H1 (cell line): ENCODE measurements at regions not wholly inside any gene's neighbourhood (a gene's known extent, or its start where the extent isn't known, plus 50 kb on each side); places are given as distances from the start of the nearest gene placed in this dataset.

Experiments used
- CTCF ChIA-PET: fragments of 300-600 bp; sonication (Branson Sonifier 250); formaldehyde crosslinking; loops from one replicate; lab custom pipeline; 2021; ENCODE audit not compliant: partially characterized antibody; lab: Charles Lee
- POLR2A ChIA-PET: fragments of 300-600 bp; sonication (Branson Sonifier 250); formaldehyde crosslinking; loops from one replicate; lab custom pipeline; 2021; ENCODE audit warnings: inconsistent platforms; ENCODE audit not compliant: partially characterized antibody; lab: Charles Lee
- DNase-seq, 2 experiments: peaks; one replicate each; pipeline versions ENCODE4 v3.0.0 to v3.0.0-alpha.2; 2010 to 2022; ENCODE audit warnings: low spot score in 2 of 2, low read depth in 1 of 2, mixed read lengths in 1 of 2
- FAIRE-seq: peaks from 2 replicates; lab custom pipeline; 2011; peaks lifted over from hg19 to GRCh38; lab: Jason Lieb, UNC
- H2AFZ ChIP-seq: 2 replicates; pipeline ENCODE4 v1.8.1; 2012; ENCODE audit warnings: low read length, inconsistent platforms
- H2AK5ac ChIP-seq: 2 replicates; pipeline ENCODE4 v1.6.1; 2013; ENCODE audit warnings: low read depth, low read length
- H2BK120ac ChIP-seq: replicated peaks from 2 replicates; pipeline ENCODE3; 2013; ENCODE audit warnings: low read depth, low read length, inconsistent platforms
- H2BK12ac ChIP-seq: 2 replicates; pipeline ENCODE4 v1.6.1; 2013; ENCODE audit warnings: low read depth, low read length
- H2BK15ac ChIP-seq: 2 replicates; pipeline ENCODE4 v1.6.1; 2013; ENCODE audit warnings: low read length
- H2BK20ac ChIP-seq: 2 replicates; pipeline ENCODE4 v1.6.1; 2013; ENCODE audit warnings: low read length
- H2BK5ac ChIP-seq: 2 replicates; pipeline ENCODE4 v1.6.1; 2013; ENCODE audit warnings: low read depth, low read length
- H3K14ac ChIP-seq: 2 replicates; pipeline ENCODE4 v1.6.1; 2013; ENCODE audit warnings: inconsistent platforms; ENCODE audit not compliant: insufficient read length
- H3K18ac ChIP-seq: 2 replicates; pipeline ENCODE4 v1.6.1; 2013; ENCODE audit warnings: low read length; ENCODE audit errors: extremely low read depth
- H3K23ac ChIP-seq: 2 replicates; pipeline ENCODE4 v1.6.1; 2013; ENCODE audit warnings: inconsistent platforms; ENCODE audit not compliant: insufficient read length
- H3K23me2 ChIP-seq: 2 replicates; pipeline ENCODE4 v1.6.1; 2013; ENCODE audit warnings: low read depth, low read length
- H3K27ac ChIP-seq: 2 replicates; pipeline ENCODE4 v1.6.1; 2011; ENCODE audit warnings: low read depth, low read length, inconsistent platforms
- H3K27me3 ChIP-seq, 4 experiments: replicated peaks in 1 of 4; 1 replicate in 1 of 4; 2 replicates in 3 of 4; pipeline versions ENCODE4 v1.6.1 to v1.8.1; 2011 to 2013; ENCODE audit warnings: low read length in 3 of 4, mild to moderate bottlenecking in 3 of 4, inconsistent platforms in 2 of 4, mixed read lengths in 2 of 4, moderate library complexity in 1 of 4; ENCODE audit not compliant: control insufficient read depth in 3 of 4, insufficient read depth in 3 of 4; ENCODE audit errors: extremely low read depth in 1 of 4
- H3K36me3 ChIP-seq, 4 experiments: 2 replicates each; pipeline versions ENCODE4 v1.6.1 to v1.8.1; 2011 to 2013; ENCODE audit warnings: mild to moderate bottlenecking in 4 of 4, low read length in 3 of 4, moderate library complexity in 2 of 4, control low read depth in 1 of 4, inconsistent platforms in 1 of 4; ENCODE audit not compliant: insufficient read depth in 4 of 4, control insufficient read depth in 2 of 4
- H3K4ac ChIP-seq: replicated peaks from 2 replicates; pipeline ENCODE3; 2013; ENCODE audit warnings: low read length, low read depth, mixed read lengths, inconsistent platforms; ENCODE audit not compliant: insufficient read length
- H3K4me1 ChIP-seq, 4 experiments: replicated peaks in 1 of 4; 1 replicate in 1 of 4; 2 replicates in 3 of 4; pipeline versions ENCODE4 v1.6.1 to v1.8.1; 2011 to 2013; ENCODE audit warnings: low read length in 3 of 4, inconsistent platforms in 2 of 4, mixed read lengths in 1 of 4; ENCODE audit not compliant: insufficient read depth in 4 of 4, control insufficient read depth in 3 of 4
- H3K4me2 ChIP-seq, 2 experiments: 2 replicates each; pipeline versions ENCODE4 v1.6.1 to v1.8.1; 2011 to 2013; ENCODE audit warnings: low read depth in 2 of 2, low read length in 2 of 2, control low read depth in 1 of 2, inconsistent platforms in 1 of 2, mild to moderate bottlenecking in 1 of 2; ENCODE audit not compliant: insufficient read depth in 1 of 2
- H3K4me3 ChIP-seq, 4 experiments: fragments of 200-600, 300-600 bp in 1 of 4; sonication (generic), shearing (Covaris generic), sonication (Bioruptor Twin) in 1 of 4; 2 replicates each; pipeline versions ENCODE4 v1.5.1 to v1.8.1; 2011 to 2016; ENCODE audit warnings: low read length in 4 of 4, low read depth in 3 of 4, control low read depth in 2 of 4, inconsistent platforms in 2 of 4, mild to moderate bottlenecking in 2 of 4, mixed read lengths in 1 of 4, moderate library complexity in 1 of 4; ENCODE audit not compliant: insufficient read depth in 2 of 4; ENCODE audit errors: extremely low read depth in 1 of 4
- H3K56ac ChIP-seq: replicated peaks from 2 replicates; pipeline ENCODE3; 2013; ENCODE audit warnings: low read depth, mild to moderate bottlenecking, mixed read lengths, low read length, inconsistent platforms; ENCODE audit not compliant: insufficient read length
- H3K79me1 ChIP-seq: 2 replicates; pipeline ENCODE4 v1.6.1; 2013; ENCODE audit warnings: low read depth, low read length, control low read depth
- H3K79me2 ChIP-seq, 2 experiments: 2 replicates each; pipeline versions ENCODE4 v1.6.1 to v1.8.1; 2012 to 2013; ENCODE audit warnings: low read length in 2 of 2, mild to moderate bottlenecking in 2 of 2, inconsistent platforms in 1 of 2; ENCODE audit not compliant: insufficient read depth in 2 of 2, control insufficient read depth in 1 of 2
- H3K9ac ChIP-seq, 4 experiments: replicated peaks in 1 of 4; 1 replicate in 1 of 4; 2 replicates in 3 of 4; pipeline versions ENCODE4 v1.6.1 to v1.8.1; 2011 to 2013; ENCODE audit warnings: low read depth in 3 of 4, low read length in 3 of 4, control low read depth in 2 of 4, mild to moderate bottlenecking in 2 of 4, moderate library complexity in 2 of 4, inconsistent platforms in 1 of 4; ENCODE audit errors: extremely low read depth in 1 of 4
- H3K9me3 ChIP-seq, 2 experiments: 2 replicates each; pipeline versions ENCODE4 v1.6.1 to v1.8.1; 2012 to 2013; ENCODE audit warnings: mild to moderate bottlenecking in 2 of 2, moderate library complexity in 2 of 2, control low read depth in 1 of 2, inconsistent platforms in 1 of 2, low read depth in 1 of 2, low read length in 1 of 2, mixed read lengths in 1 of 2; ENCODE audit not compliant: insufficient read depth in 2 of 2
- H4K20me1 ChIP-seq, 2 experiments: replicated peaks in 1 of 2; 2 replicates each; pipeline versions ENCODE3 to v1.8.1; 2011 to 2013; ENCODE audit warnings: inconsistent platforms in 2 of 2, low read length in 2 of 2, mild to moderate bottlenecking in 1 of 2; ENCODE audit not compliant: insufficient read depth in 2 of 2, control insufficient read depth in 1 of 2
- H4K5ac ChIP-seq: 2 replicates; pipeline ENCODE4 v1.6.1; 2013; ENCODE audit warnings: low read length, low read depth, mixed read lengths, inconsistent platforms; ENCODE audit not compliant: insufficient read length
- H4K8ac ChIP-seq: 2 replicates; pipeline ENCODE4 v1.8.0; 2013; ENCODE audit warnings: mild to moderate bottlenecking, moderate library complexity, low read length, inconsistent platforms; ENCODE audit not compliant: insufficient read depth; ENCODE audit errors: extremely low read depth
- H4K91ac ChIP-seq: replicated peaks from 2 replicates; pipeline ENCODE3; 2013; ENCODE audit warnings: low read length, mixed read lengths, inconsistent platforms; ENCODE audit not compliant: insufficient read length
- BCL11A ChIP-seq, 2 experiments: IDR thresholded peaks; one replicate each; pipeline ENCODE4 v1.6.1; 2011; ENCODE audit warnings: low read depth in 2 of 2, low read length in 2 of 2, mild to moderate bottlenecking in 2 of 2
- CBX5 ChIP-seq: fragments of 300-800, 300-1000 bp; sonication (generic); IDR thresholded peaks from 2 replicates; pipeline ENCODE4 v1.7.1; 2016; ENCODE audit warnings: antibody characterized with exemption, low read length, low read depth
- EP300 ChIP-seq, 2 experiments: IDR thresholded peaks; 1 replicate in 1 of 2; 2 replicates in 1 of 2; pipeline ENCODE4 v1.6.1; 2011 to 2012; ENCODE audit warnings: low read depth in 2 of 2, low read length in 2 of 2, mild to moderate bottlenecking in 2 of 2, borderline replicate concordance in 1 of 2, inconsistent platforms in 1 of 2, moderate library complexity in 1 of 2
- HDAC2 ChIP-seq, 2 experiments: fragments of 300-600 bp in 1 of 2; sonication (generic) in 1 of 2; IDR thresholded peaks; 2 replicates each; pipeline ENCODE4 v1.6.1; 2011 to 2012; ENCODE audit warnings: low read depth in 2 of 2, low read length in 2 of 2, mild to moderate bottlenecking in 2 of 2, moderate library complexity in 2 of 2, borderline replicate concordance in 1 of 2, inconsistent platforms in 1 of 2
- KDM1A ChIP-seq: fragments of 200-600, 300-600 bp; sonication (generic); IDR thresholded peaks from 2 replicates; pipeline ENCODE4 v1.7.1; 2016; ENCODE audit warnings: mild to moderate bottlenecking, low read length, borderline replicate concordance
- KDM5A ChIP-seq: fragments of 200-600 bp; IDR thresholded peaks from 2 replicates; pipeline ENCODE4 v1.7.1; 2012; ENCODE audit warnings: mild to moderate bottlenecking, low read length, inconsistent platforms, mixed read lengths
- POLR2A ChIP-seq, 2 experiments: IDR thresholded peaks; 1 replicate in 1 of 2; 2 replicates in 1 of 2; pipeline ENCODE4 v1.6.1; 2011; ENCODE audit warnings: low read depth in 2 of 2, low read length in 2 of 2, mild to moderate bottlenecking in 2 of 2; ENCODE audit errors: control extremely low read depth in 1 of 2
- TEAD4 ChIP-seq: IDR thresholded peaks from 2 replicates; pipeline ENCODE4 v1.6.1; 2012; ENCODE audit warnings: low read depth, low read length, inconsistent platforms, mixed read lengths
- ZNF274 ChIP-seq: IDR thresholded peaks from 2 replicates; pipeline ENCODE4 v1.7.0; 2012; ENCODE audit warnings: low read length, borderline replicate concordance; ENCODE audit errors: extremely low read depth
- WGBS, 2 experiments: shearing (Covaris generic) in 1 of 2; methylation state at CpG; one replicate each; pipeline versions ENCODE4 v1.1.6 to v1.1.7; 2013 to 2015; ENCODE audit warnings: low lambda C conversion rate in 2 of 2, mixed read lengths in 2 of 2, inconsistent platforms in 1 of 2, low coverage in 1 of 2, missing lambda C conversion rate in 1 of 2; ENCODE audit not compliant: insufficient replicate concordance in 2 of 2, insufficient coverage in 1 of 2, insufficient read length in 1 of 2; ENCODE audit errors: extremely low coverage in 1 of 2, missing lambda C conversion rate in 1 of 2; 5-methylcytosine and 5-hydroxymethylcytosine counted together

- DNase-seq (no peak), FAIRE-seq (no peak)
- Histone ChIP-seq H3K23me2 (no peaks in the 10 kb centered on the region), H2BK20ac (no peak overlapping the region; the same call in 1 of the 2 replicates), H3K27me3 (no peaks in the 10 kb centered on the region), H3K23ac (no peak overlapping the region), H3K18ac (no peak overlapping the region), H3K4me2 (no peak overlapping the region), H2BK15ac (no peak overlapping the region), H2AK5ac (no peak overlapping the region), H3K79me1 (no peaks in the 10 kb centered on the region), H3K9me3 (no peaks in the 10 kb centered on the region), H3K4me1 (peaks cover 4 to 27% (median 12%) of the 10 kb centered on the region in 4 experiments; a peak in 6 of 7 replicates), H3K79me2 (no peaks in the 10 kb centered on the region), H3K4me3 (no peak overlapping the region), H2AFZ (no peak overlapping the region), H3K14ac (no peak overlapping the region), H4K5ac (peak overlapping the region; percentile 18), H3K9ac (no peak overlapping the region; a peak in 1 of 7 replicates), H2BK120ac (no peak overlapping the region), H3K56ac (no peak overlapping the region), H3K36me3 (no peaks in the 10 kb centered on the region), H4K91ac (peak overlapping the region; percentile 34), H3K4ac (no peak overlapping the region), H3K27ac (no peak overlapping the region), H2BK5ac (no peak overlapping the region), H4K8ac (0 out of 2 replicates have a peak overlapping the region, but pooled peaks have one; percentile 7), H4K20me1 (no peaks in the 10 kb centered on the region), H2BK12ac (no peak overlapping the region)
- CTCF ChIA-PET: no interaction called here
- POLR2A ChIA-PET: no interaction called here
- 90% methylated on average over 21 of the region's 26 CpGs; no CpG with 5 or more reads in 1 of the 2 experiments for WGBS, 2 experiments
- TF ChIP-seq KDM1A: no peak
- no peak for TF ChIP-seq CBX5
- no peak for TF ChIP-seq EP300 (IDR thresholded peaks at IDR 0.05; ENCODE audit: borderline replicate concordance in 1 of 2, low read depth in 2 of 2, low read length in 2 of 2)
- TF ChIP-seq KDM5A: no peak
- no peak for TF ChIP-seq BCL11A (IDR thresholded peaks at IDR 0.05; ENCODE audit: low read depth in 2 of 2, low read length in 2 of 2)
- TF ChIP-seq TEAD4: no peak
- no peak for TF ChIP-seq ZNF274
- no peak for TF ChIP-seq POLR2A (IDR thresholded peaks at IDR 0.05; ENCODE audit: control extremely low read depth in 1 of 2, low read depth in 2 of 2, low read length in 2 of 2)
- TF ChIP-seq HDAC2 (IDR thresholded peaks at IDR 0.05; ENCODE audit: borderline replicate concordance in 1 of 2, low read depth in 2 of 2, low read length in 2 of 2): no peak
Observed at GRCh38 chr2:238510911-238511613, 84.3 kb downstream of the ASB1 start.
